IPS-18c (cell line): ENCODE measurements at regions not wholly inside any gene's neighbourhood (a gene's known extent, or its start where the extent isn't known, plus 50 kb on each side); places are given as distances from the start of the nearest gene placed in this dataset.
"Not testable (repeated sequence)": the region's sequence is repeated elsewhere in the genome, so short reads cannot be mapped to it uniquely, and the experiment has no call there.

Experiments used
- H3K4me3 ChIP-seq: 2 replicates; pipeline ENCODE4 v1.7.0; 2013; ENCODE audit warnings: low read depth, mild to moderate bottlenecking, low read length, moderate library complexity; ENCODE audit not compliant: insufficient read depth
- H3K9me3 ChIP-seq: one replicate; pipeline ENCODE4 v1.6.1; 2013; ENCODE audit warnings: mild to moderate bottlenecking, low read length, moderate library complexity; ENCODE audit not compliant: control insufficient read depth, insufficient read depth

GRCh38 chr2:122085672-122086071, 330.2 kb downstream of the TSN start:
- H3K4me3 ChIP-seq, H3K9me3 ChIP-seq: not testable (repeated sequence)

DNA sequence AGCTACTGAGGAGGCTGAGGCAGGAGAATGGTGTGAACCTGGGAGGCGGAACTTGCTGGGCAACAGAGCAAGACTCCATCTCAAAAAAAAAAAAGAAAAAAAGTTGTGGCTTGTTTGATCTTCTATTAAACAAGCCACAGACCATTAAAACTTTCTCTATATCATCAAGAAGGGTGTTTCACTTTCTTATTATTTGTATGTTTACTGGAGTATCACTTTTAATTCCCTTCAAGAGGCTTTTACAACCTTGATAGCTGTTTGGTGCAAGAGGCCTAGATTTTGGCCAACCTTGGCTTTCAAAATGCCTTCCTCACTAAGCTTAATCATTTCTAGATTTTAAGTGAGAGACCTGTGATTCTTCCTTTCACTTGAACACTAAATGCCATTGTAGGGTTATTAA, 339.1 kb downstream of the TSN start:
- Histone ChIP-seq H3K4me3 (no peak overlapping the region), H3K9me3 (no peaks in the 10 kb centered on the region)

- no peak overlapping the region for H3K4me3 ChIP-seq
- H3K9me3 ChIP-seq: no peaks in the 10 kb centered on the region
Observed at GRCh38 chr2:122096761-122097160, 341.3 kb downstream of the TSN start.

DNA sequence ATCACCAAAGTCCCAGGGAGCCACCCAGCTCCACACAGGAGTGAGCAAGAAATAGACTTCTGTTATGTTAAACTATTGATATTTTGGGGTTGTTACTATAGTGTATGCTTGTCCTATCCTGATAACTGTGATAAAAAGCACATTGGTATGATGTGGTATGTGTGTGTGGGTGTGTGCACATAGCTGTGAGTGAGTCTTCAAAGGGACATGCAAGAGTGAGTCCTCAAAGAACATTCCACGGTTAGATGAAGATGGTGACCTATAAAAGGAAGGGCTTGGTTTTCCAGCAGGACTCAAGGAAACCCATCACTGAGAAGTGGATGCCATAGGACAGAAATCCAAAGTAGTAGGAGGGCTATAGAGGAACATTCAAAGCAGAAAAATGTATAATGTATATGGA, 342.9 kb downstream of the TSN start:
- Histone ChIP-seq H3K9me3 (no peaks in the 10 kb centered on the region), H3K4me3 (no peak overlapping the region)

- H3K4me3 ChIP-seq: no peak overlapping the region
- peaks cover 2% of the 10 kb centered on the region for H3K9me3 ChIP-seq
Observed at GRCh38 chr2:122100346-122100745, 344.9 kb downstream of the TSN start.

- H3K9me3 ChIP-seq: peaks cover 2% of the 10 kb centered on the region
- H3K4me3 ChIP-seq: no peak overlapping the region
Observed at GRCh38 chr2:122100756-122101155, 345.3 kb downstream of the TSN start.

- no peak overlapping the region for H3K4me3 ChIP-seq
- H3K9me3 ChIP-seq: peaks cover 2% of the 10 kb centered on the region
Observed at GRCh38 chr2:122101319-122101718, 345.9 kb downstream of the TSN start.

DNA sequence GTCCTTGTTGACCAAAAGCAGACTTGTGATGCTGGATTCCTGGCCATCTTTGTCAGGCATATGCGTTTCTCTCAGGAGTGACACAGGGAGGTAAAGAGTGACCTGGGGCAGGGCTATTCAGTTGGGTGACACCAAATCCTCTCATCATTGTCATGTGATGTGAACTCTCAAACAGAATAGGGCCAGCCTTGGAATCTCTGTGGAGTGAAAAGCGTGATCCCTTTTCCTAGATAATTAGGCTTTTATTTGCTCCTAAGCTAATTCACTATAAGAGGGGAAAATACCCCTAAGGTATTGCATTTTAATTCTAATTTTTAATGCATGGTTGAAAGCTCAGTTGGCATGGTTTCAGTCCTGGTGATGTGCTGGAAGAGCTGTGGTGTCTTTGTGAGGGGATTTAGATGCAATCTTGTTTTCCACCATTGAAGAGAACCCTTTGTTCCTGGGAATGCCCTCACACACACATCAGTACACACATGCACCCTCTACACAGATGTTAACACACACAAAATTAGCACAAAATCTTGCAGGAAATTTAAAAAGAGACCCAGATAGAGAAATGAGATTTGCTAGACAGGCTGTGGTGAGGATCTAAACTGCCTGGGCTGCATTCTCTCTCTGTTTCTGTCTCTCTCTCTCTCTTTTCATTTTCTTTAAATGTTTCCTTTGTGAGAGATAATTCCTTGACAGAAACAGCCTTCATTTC, 349.9 kb downstream of the TSN start:
- Histone ChIP-seq H3K4me3 (no peak overlapping the region), H3K9me3 (peaks cover 2% of the 10 kb centered on the region)

DNA sequence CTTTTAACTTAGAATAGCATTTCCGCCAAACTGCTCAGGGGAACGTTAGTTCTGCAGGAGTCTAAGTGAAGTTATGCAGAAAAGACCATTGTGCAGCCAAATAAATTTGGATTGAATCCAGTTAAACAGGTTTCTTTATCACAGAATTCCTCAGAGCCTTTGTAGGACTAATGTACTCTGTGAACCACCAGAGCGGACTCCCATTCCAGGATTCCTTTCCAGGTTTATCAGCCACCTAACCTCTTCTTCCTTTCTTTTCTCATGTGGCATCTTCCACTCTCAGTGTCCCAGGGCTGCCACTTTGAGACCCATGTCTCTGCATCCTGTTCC, 350.4 kb downstream of the TSN start:
- H3K9me3 ChIP-seq: peaks cover 2% of the 10 kb centered on the region
- no peak overlapping the region for H3K4me3 ChIP-seq

- H3K9me3 ChIP-seq: peaks cover 2% of the 10 kb centered on the region
- no peak overlapping the region for H3K4me3 ChIP-seq
Observed at GRCh38 chr2:122108186-122108585, 352.7 kb downstream of the TSN start.

- Histone ChIP-seq H3K4me3 (no peak overlapping the region), H3K9me3 (no peaks in the 10 kb centered on the region)
Observed at GRCh38 chr2:122112216-122113005, 357.0 kb downstream of the TSN start.

GRCh38 chr2:122114421-122114820, 359.0 kb downstream of the TSN start:
- H3K4me3 ChIP-seq: no peak overlapping the region

DNA sequence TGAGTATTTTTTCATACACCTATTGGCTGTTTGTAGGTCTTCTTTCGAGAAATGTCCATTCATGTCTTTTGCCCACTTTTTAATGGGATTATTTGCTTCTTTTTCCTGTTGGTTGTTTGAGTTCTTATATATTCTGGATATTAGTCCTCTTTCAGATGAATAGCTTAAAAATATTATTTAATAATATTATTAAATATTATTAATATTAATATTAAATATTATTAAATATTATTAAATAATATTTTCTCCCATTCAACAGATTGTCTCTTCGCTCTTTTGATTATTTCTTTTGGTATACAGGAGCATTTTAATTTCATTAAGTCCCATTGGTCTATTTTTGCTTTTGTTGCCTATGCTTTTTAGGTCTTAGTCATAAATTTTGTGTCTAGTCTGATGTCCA, 361.9 kb downstream of the TSN start:
- Histone ChIP-seq H3K4me3 (no peak overlapping the region), H3K9me3 (no peaks in the 10 kb centered on the region)

More at GRCh38 chr2:122114421-122114820, 359.0 kb downstream of the TSN start:
- no peaks in the 10 kb centered on the region for H3K9me3 ChIP-seq

- Histone ChIP-seq H3K4me3 (no peak overlapping the region), H3K9me3 (no peaks in the 10 kb centered on the region)
Observed at GRCh38 chr2:122129399-122129798, 373.9 kb downstream of the TSN start.

GRCh38 chr2:122132147-122132691, 376.8 kb downstream of the TSN start:
- no peaks in the 10 kb centered on the region for H3K9me3 ChIP-seq
- H3K4me3 ChIP-seq: no peak overlapping the region

DNA sequence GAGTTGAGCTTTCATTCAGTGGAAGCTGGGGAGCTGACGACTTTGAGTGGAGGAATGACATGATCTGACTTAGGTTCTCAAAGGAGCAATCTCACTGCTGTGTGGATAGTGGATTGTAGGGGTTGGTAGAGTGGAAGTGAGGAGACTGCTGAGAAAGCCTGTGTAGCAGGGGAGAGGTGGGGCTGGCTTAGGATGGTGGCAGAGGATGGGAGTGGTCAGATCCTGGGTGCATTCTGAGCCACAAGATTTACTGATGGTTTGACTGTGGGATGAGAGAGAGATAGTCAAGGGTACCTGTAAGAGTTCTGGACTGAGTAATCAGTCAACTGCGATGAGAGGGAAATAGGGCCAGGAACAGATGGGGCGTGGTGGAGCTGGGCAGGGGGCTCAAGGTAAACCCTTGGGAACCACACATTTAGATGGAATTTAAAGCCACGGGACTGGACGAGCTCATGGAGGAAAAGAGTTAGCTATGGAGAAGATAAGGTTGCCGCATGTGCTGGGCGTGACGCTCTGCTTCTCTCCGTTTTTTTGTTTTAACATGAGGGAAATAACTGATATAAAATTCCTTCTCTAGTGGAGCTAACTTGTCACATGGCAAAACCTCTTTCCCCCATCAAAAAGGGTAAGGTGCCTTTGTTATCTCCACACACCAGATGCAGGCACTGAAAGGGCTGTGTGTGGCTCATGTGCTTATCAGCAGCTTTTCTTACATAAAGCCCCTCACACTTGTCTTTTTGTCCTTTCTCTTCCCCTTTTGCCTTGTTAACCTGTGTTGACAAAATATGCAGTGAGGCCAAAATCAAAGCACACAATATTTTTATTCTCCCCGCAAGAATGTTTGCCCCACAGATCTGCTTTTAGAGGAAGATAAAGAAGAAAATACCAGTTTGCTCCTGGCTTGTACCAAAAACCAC, 379.8 kb downstream of the TSN start:
- Histone ChIP-seq H3K4me3 (no peak overlapping the region), H3K9me3 (no peaks in the 10 kb centered on the region)

- Histone ChIP-seq H3K9me3 (no peaks in the 10 kb centered on the region), H3K4me3 (no peak overlapping the region)
Observed at GRCh38 chr2:122136056-122136455, 380.6 kb downstream of the TSN start.
